ENCODE measurements at regions not wholly inside any gene's neighbourhood (a gene's known extent, or its start where the extent isn't known, plus 50 kb on each side); places are given as distances from the start of the nearest gene placed in this dataset.

GRCh38 chr1:238562341-238562740, 671.6 kb upstream of the ZP4 start:
- ATAC-seq (replicated peaks) = no peak
- no peak overlapping the region for H3K27ac Mint-ChIP-seq
- H3K4me1 Mint-ChIP-seq = no peaks in the 10 kb centered on the region
- no peak overlapping the region for H3K4me3 Mint-ChIP-seq
- H3K36me3 Mint-ChIP-seq (ENCODE audit: low read depth) = no peaks in the 10 kb centered on the region
- H3K9me3 Mint-ChIP-seq = peaks cover 32% of the 10 kb centered on the region
- no peaks in the 10 kb centered on the region for H3K27me3 Mint-ChIP-seq

- Mint-ChIP-seq H3K4me3 (no peak overlapping the region), H3K9me3 (peaks cover 20% of the 10 kb centered on the region), H3K27me3 (no peaks in the 10 kb centered on the region), H3K36me3 (ENCODE audit: low read depth) (no peaks in the 10 kb centered on the region), H3K4me1 (no peaks in the 10 kb centered on the region), H3K27ac (no peak overlapping the region)
- no peak for ATAC-seq (replicated peaks)
These were observed 668.0 kb upstream of the ZP4 start for GRCh38 chr1:238558746-238559145.

DNA sequence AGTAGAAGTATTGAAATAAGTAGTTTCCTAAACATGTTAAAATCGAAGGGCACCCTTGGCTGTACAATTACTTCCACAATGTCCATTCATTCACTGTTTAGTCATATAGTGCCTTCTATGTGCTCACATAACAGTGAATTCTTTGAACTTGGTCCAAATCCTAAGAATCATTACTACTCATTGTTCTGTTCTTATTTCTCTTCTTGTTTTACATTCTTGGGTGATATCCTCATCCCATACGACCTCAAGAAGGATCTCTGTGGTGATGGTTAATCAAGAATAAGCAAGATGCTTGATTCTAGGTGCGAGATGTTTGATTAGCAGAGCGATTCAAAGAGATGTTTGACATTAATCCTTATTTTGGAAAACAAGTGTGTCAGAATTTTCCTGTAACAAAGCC, 667.4 kb upstream of the ZP4 start:
- Mint-ChIP-seq H3K9me3 (peaks cover 14% of the 10 kb centered on the region), H3K4me1 (no peaks in the 10 kb centered on the region), H3K27ac (no peak overlapping the region), H3K36me3 (ENCODE audit: low read depth) (no peaks in the 10 kb centered on the region), H3K4me3 (no peak overlapping the region), H3K27me3 (no peaks in the 10 kb centered on the region)
- no peak for ATAC-seq (replicated peaks)

DNA sequence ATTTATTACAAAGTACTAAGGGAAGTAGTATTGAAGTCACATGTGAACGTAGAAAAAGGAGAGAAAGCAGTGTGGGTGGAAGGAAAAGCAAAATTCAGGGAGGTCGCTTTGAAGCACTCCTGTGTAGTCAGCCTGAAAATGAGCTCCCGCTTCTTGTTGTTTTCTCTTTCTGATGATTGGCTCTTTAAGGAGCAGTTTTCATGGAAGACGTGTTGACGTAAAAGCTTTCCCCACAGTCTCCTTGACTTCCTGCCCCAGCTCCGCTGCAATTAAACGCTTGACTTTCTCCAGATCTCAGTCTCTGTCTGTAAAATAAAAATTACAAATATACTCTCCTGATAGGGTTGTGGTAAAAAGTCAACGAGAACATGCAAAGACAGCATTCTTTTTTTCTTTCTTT, 661.5 kb upstream of the ZP4 start:
- Mint-ChIP-seq H3K4me1 (no peaks in the 10 kb centered on the region), H3K9me3 (no peaks in the 10 kb centered on the region), H3K27me3 (no peaks in the 10 kb centered on the region), H3K36me3 (ENCODE audit: low read depth) (no peaks in the 10 kb centered on the region), H3K27ac (no peak overlapping the region), H3K4me3 (no peak overlapping the region)
- no peak for ATAC-seq (replicated peaks)

DNA sequence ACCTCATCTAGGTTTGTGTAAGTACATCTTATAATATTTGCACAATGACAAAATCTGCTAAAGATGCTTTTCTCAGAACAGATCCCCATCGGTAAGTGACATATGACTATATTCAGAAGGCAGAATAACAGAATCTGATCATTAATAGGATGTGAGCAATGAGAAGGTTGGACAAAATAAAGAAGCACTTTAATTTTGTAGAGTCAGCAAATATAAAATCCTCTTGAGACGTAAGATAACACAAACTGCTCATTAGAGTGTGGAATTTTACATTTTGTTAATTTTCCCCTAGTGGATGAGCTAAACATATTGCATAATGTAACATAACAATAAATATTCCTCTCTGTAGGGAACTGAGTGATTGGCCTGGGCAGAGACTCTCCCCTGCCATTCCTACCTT, 658.4 kb upstream of the ZP4 start:
- ATAC-seq (replicated peaks) = no peak

DNA sequence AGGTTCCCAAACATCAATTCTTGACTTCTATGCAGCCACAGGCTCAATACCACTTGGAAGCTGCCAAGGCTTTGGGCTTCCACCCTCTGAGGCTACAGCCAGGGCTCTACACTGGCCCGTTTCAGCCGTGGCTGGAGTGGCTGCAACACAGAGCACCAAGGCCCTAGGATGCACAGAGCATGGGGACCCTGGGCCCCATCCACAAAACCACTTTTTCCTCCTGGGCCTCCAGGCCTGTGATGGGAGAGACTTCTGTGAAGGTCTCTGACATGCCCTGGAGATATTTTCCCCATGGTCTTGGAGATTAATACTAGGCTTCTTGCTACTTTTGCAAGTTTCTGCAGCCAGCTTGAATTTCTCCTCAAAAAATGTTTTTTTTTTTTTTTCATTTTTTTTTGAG, 655.4 kb upstream of the ZP4 start:
- Mint-ChIP-seq H3K27me3 (no peaks in the 10 kb centered on the region), H3K4me1 (no peaks in the 10 kb centered on the region), H3K27ac (no peak overlapping the region), H3K36me3 (ENCODE audit: low read depth) (no peaks in the 10 kb centered on the region), H3K4me3 (no peak overlapping the region), H3K9me3 (peaks cover 4% of the 10 kb centered on the region)
- ATAC-seq (replicated peaks) = no peak

More for the DNA sequence above, 658.4 kb upstream of the ZP4 start:
- Mint-ChIP-seq H3K4me1 (no peaks in the 10 kb centered on the region), H3K4me3 (no peak overlapping the region), H3K9me3 (peaks cover 4% of the 10 kb centered on the region), H3K27me3 (no peaks in the 10 kb centered on the region), H3K27ac (no peak overlapping the region), H3K36me3 (ENCODE audit: low read depth) (no peaks in the 10 kb centered on the region)

GRCh38 chr1:238537641-238538040, 646.9 kb upstream of the ZP4 start:
- Mint-ChIP-seq H3K36me3 (ENCODE audit: low read depth) (no peaks in the 10 kb centered on the region), H3K27me3 (no peaks in the 10 kb centered on the region), H3K4me3 (no peak overlapping the region), H3K4me1 (no peaks in the 10 kb centered on the region), H3K27ac (no peak overlapping the region), H3K9me3 (peaks cover 15% of the 10 kb centered on the region)
- no peak for ATAC-seq (replicated peaks)

DNA sequence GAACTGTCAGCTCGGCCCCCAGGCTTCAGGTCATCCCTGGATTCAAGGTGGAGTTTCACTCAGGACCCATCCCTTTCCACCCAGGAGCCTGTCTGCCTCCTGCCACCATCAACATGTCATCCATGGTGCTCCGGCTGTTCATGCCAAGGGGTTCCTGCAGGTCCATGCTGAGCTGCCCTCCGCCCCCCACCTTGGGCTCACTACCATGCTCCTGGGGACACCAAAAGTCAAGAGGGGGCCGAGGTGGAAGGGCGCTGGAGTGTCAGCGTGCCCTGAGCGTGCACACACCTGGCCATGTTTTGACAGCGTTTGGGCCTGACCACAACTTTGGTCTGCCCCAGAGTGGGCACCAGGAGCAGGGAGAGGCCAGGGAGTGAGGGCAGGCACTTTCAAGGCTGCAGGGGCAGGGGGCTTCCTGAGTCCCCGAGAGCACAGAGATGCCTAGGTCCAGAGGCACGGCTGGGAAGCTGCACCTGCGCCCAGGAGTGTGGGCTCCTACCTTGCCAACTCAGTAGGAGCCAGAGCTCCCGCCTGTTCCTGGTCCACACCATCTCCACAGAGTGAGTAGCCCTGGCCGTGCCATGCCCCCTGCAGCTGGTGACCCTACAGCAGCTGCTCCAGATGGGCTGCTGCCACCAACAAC, 639.6 kb upstream of the ZP4 start:
- no peak overlapping the region for H3K27ac Mint-ChIP-seq
- no peaks in the 10 kb centered on the region for H3K36me3 Mint-ChIP-seq (ENCODE audit: low read depth)
- H3K27me3 Mint-ChIP-seq = no peaks in the 10 kb centered on the region
- no peak overlapping the region for H3K4me3 Mint-ChIP-seq
- no peak for ATAC-seq (replicated peaks)
- peaks cover 5% of the 10 kb centered on the region for H3K9me3 Mint-ChIP-seq
- no peaks in the 10 kb centered on the region for H3K4me1 Mint-ChIP-seq

DNA sequence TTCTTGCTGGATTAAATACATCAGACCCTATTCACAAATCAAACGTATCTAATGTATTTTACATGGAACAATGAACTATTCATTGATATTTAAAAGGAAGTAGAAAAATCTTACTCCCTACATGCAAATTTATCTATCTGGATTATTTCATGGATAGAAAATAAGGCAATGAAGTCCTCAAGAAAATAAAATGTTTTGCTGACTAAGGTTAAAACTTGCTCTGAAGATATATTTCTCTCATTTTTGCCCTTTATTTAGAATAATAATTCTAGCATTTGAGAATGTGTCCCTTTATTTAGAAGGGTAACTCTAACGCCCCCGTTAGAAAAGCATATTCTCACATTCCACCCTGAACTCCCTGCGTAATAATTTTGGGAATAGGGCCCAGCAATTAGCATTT, 627.0 kb upstream of the ZP4 start:
- ATAC-seq (replicated peaks) = no peak
- H3K36me3 Mint-ChIP-seq (ENCODE audit: low read depth) = no peaks in the 10 kb centered on the region
- no peaks in the 10 kb centered on the region for H3K27me3 Mint-ChIP-seq
- H3K27ac Mint-ChIP-seq = no peak overlapping the region
- H3K4me3 Mint-ChIP-seq = no peak overlapping the region
- peaks cover 2% of the 10 kb centered on the region for H3K9me3 Mint-ChIP-seq
- no peaks in the 10 kb centered on the region for H3K4me1 Mint-ChIP-seq

DNA sequence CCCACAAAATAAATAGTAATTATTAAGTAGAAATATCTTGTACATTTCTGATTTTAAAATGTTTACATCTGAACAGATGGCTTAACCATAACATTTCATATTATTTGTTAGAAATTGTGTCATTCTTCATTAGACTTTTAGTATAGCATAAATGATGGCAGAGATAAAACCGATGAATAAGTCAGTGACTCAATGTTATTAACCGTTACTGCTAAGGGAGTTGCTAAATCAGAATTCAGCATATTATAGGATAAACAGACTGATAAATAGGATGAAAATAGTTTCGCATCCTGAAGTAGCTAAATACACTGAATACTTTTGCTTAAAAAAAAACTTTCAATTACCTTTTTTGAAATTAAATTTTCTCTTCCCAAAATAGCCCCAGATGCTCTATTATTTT, 610.6 kb upstream of the ZP4 start:
- H3K4me1 Mint-ChIP-seq = no peaks in the 10 kb centered on the region
- no peaks in the 10 kb centered on the region for H3K27me3 Mint-ChIP-seq
- ATAC-seq (replicated peaks) = no peak
- no peak overlapping the region for H3K27ac Mint-ChIP-seq
- H3K9me3 Mint-ChIP-seq = peaks cover 3% of the 10 kb centered on the region
- no peak overlapping the region for H3K4me3 Mint-ChIP-seq
- no peaks in the 10 kb centered on the region for H3K36me3 Mint-ChIP-seq (ENCODE audit: low read depth)

DNA sequence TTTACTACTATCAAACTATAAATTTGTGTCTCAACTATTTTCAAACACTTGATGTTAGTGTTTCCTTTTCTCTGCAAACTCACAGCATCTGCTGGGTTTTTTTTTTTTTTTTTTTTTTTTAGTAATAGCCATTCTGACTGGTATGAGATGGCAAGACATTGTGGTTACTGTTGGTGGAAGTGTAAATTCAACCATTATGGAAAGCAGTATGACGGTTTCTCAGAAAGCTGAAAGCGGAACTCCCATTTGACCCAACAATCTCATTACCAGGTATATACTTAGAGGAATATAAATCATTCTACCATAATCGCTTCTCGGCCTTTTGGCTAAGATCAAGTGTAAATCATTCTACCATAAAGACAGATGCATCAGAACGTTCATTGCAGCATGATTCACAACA, 608.3 kb upstream of the ZP4 start:
- Mint-ChIP-seq H3K4me1 (no peaks in the 10 kb centered on the region), H3K4me3 (no peak overlapping the region), H3K27me3 (no peaks in the 10 kb centered on the region), H3K9me3 (no peaks in the 10 kb centered on the region), H3K27ac (no peak overlapping the region), H3K36me3 (ENCODE audit: low read depth) (no peaks in the 10 kb centered on the region)
- ATAC-seq (replicated peaks) = no peak

- no peaks in the 10 kb centered on the region for H3K36me3 Mint-ChIP-seq (ENCODE audit: low read depth)
These were observed 601.5 kb upstream of the ZP4 start for GRCh38 chr1:238492271-238492670.

DNA sequence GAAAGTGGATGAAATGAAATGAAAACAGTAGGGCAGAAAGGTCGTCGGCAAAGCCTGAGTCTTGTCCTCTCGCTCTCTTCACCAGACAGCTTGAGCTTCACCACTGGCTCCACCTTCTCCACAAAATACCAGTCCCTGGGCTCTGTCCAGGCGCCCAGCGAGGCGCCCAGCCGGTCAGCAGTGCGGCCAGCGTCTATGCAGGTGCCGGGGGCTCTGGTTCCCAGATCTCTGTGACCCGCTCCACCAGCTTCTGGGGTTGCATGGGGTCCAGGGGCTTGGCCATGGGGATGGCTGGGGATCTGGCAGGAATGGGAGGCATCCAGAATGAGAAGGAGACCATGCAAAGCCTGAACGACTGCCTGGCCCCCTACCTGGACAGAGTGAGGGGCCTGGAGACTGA, 600.5 kb upstream of the ZP4 start:
- H3K27me3 Mint-ChIP-seq = no peaks in the 10 kb centered on the region
- H3K27ac Mint-ChIP-seq = no peak overlapping the region
- H3K9me3 Mint-ChIP-seq = no peaks in the 10 kb centered on the region
- no peak for ATAC-seq (replicated peaks)
- no peak overlapping the region for H3K4me3 Mint-ChIP-seq
- no peaks in the 10 kb centered on the region for H3K36me3 Mint-ChIP-seq (ENCODE audit: low read depth)
- H3K4me1 Mint-ChIP-seq = no peaks in the 10 kb centered on the region

More at GRCh38 chr1:238492271-238492670, 601.5 kb upstream of the ZP4 start:
- ATAC-seq (replicated peaks) = no peak
- Mint-ChIP-seq H3K4me3 (no peak overlapping the region), H3K27ac (no peak overlapping the region), H3K4me1 (no peaks in the 10 kb centered on the region), H3K27me3 (no peaks in the 10 kb centered on the region), H3K9me3 (no peaks in the 10 kb centered on the region)

- Mint-ChIP-seq H3K4me3 (no peak overlapping the region), H3K4me1 (no peaks in the 10 kb centered on the region), H3K27ac (no peak overlapping the region), H3K9me3 (no peaks in the 10 kb centered on the region), H3K27me3 (no peaks in the 10 kb centered on the region), H3K36me3 (ENCODE audit: low read depth) (no peaks in the 10 kb centered on the region)
- ATAC-seq (replicated peaks) = no peak
These were observed 598.3 kb upstream of the ZP4 start for GRCh38 chr1:238489006-238489405.

DNA sequence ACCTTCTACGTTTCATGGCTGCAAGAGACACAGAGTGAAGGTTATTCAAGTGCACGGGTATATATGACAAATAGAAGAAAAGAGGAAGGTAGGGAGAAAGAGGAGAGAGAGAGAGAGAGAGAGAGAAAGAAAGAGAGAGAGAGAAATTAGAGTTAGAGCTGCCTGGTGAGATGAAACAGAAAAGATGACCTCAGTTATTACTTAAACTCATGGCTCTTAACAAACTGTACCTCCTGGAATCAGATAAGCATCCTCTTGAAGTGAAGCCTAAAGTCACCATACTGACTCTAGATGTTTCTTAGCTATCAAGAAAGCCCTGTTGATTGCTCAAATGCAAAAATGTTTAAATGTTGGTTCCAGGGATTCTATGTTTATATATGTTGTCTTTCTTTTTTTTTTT, 597.7 kb upstream of the ZP4 start:
- H3K27ac Mint-ChIP-seq = no peak overlapping the region
- no peaks in the 10 kb centered on the region for H3K36me3 Mint-ChIP-seq (ENCODE audit: low read depth)
- no peaks in the 10 kb centered on the region for H3K4me1 Mint-ChIP-seq
- H3K27me3 Mint-ChIP-seq = no peaks in the 10 kb centered on the region
- no peak overlapping the region for H3K4me3 Mint-ChIP-seq
- H3K9me3 Mint-ChIP-seq = no peaks in the 10 kb centered on the region
- ATAC-seq (replicated peaks) = no peak

GRCh38 chr1:238487931-238488330, 597.2 kb upstream of the ZP4 start:
- H3K36me3 Mint-ChIP-seq (ENCODE audit: low read depth) = no peaks in the 10 kb centered on the region
- H3K27ac Mint-ChIP-seq = no peak overlapping the region
- no peaks in the 10 kb centered on the region for H3K9me3 Mint-ChIP-seq
- no peaks in the 10 kb centered on the region for H3K27me3 Mint-ChIP-seq
- H3K4me1 Mint-ChIP-seq = no peaks in the 10 kb centered on the region
- no peak for ATAC-seq (replicated peaks)
- no peak overlapping the region for H3K4me3 Mint-ChIP-seq
